Panc1 (cell line): ENCODE measurements at regions not wholly inside any gene's neighbourhood (a gene's known extent, or its start where the extent isn't known, plus 50 kb on each side); places are given as distances from the start of the nearest gene placed in this dataset.

Experiments
- ATAC-seq: fragments of 200-7000 bp; cut with Tn5 transposase; 2 replicates; pipeline ENCODE4 v1.9.1; 2020; ENCODE audit warnings: mild to moderate bottlenecking, moderate library complexity
- BruUV-seq: library from RNA; stranded (reverse); fragments of 400-500 nt; replicated peaks from 2 replicates; lab custom pipeline; 2021; lab: Mats Ljungman, UMichigan
- CTCF ChIA-PET: fragments of 300-600 bp; sonication (Branson Sonifier 250); formaldehyde crosslinking; loops from one replicate; lab custom pipeline; 2022; ENCODE audit warnings: antibody characterized with exemption; lab: Charles Lee
- POLR2A ChIA-PET: fragments of 300-600 bp; sonication (Branson Sonifier 250); formaldehyde crosslinking; loops from one replicate; lab custom pipeline; 2022; ENCODE audit warnings: antibody characterized with exemption; lab: Charles Lee
- DNase-seq: peaks from one replicate; pipeline ENCODE4 v3.0.0-alpha.2; 2010; ENCODE audit warnings: low read depth, low spot score
- H3K27ac ChIP-seq: 2 replicates; pipeline ENCODE4 v1.5.1; 2011; ENCODE audit warnings: mild to moderate bottlenecking, low read length, inconsistent platforms
- H3K27me3 ChIP-seq: fragments of 200-500 bp; sonication (Bioruptor generic); 2 replicates; pipeline ENCODE4 v1.6.0; 2014; ENCODE audit warnings: low read length, inconsistent platforms; ENCODE audit not compliant: control insufficient read depth, insufficient read depth
- H3K36me3 ChIP-seq: fragments of 200-500 bp; sonication (Bioruptor generic); 2 replicates; pipeline ENCODE4 v1.5.1; 2014; ENCODE audit warnings: inconsistent platforms, mild to moderate bottlenecking, low read length, moderate library complexity; ENCODE audit not compliant: control insufficient read depth, insufficient read depth
- H3K4me1 ChIP-seq: 2 replicates; pipeline ENCODE4 v1.5.1; 2011; ENCODE audit warnings: inconsistent platforms, mild to moderate bottlenecking, low read length, moderate library complexity; ENCODE audit not compliant: control insufficient read depth, insufficient read depth
- H3K4me3 ChIP-seq, 2 experiments: 2 replicates each; pipeline ENCODE4 v1.5.1; 2011 to 2012; ENCODE audit warnings: low read depth in 2 of 2, low read length in 2 of 2, mild to moderate bottlenecking in 2 of 2, inconsistent platforms in 1 of 2, moderate library complexity in 1 of 2
- H3K9me3 ChIP-seq: fragments of 200-500 bp; sonication (Bioruptor generic); 2 replicates; pipeline ENCODE4 v1.5.1; 2014; ENCODE audit warnings: low read depth, mild to moderate bottlenecking, inconsistent platforms, low read length, moderate library complexity; ENCODE audit not compliant: control insufficient read depth, insufficient read depth
- POLR2AphosphoS5 ChIP-seq: IDR thresholded peaks from 2 replicates; pipeline ENCODE4 v1.6.1; 2012; ENCODE audit warnings: mild to moderate bottlenecking, low read depth, low read length, moderate library complexity
- REST ChIP-seq, 2 experiments: IDR thresholded peaks; 2 replicates each; pipeline ENCODE4 v1.6.1; 2011 to 2012; ENCODE audit warnings: low read depth in 2 of 2, control low read depth in 1 of 2, low read length in 1 of 2, mild to moderate bottlenecking in 1 of 2, moderate library complexity in 1 of 2; ENCODE audit not compliant: insufficient read depth in 1 of 2
- SIN3A ChIP-seq: IDR thresholded peaks from 2 replicates; pipeline ENCODE4 v1.6.1; 2012; ENCODE audit warnings: low read depth, mild to moderate bottlenecking, low read length, moderate library complexity, borderline replicate concordance; ENCODE audit not compliant: insufficient read depth
- TCF7L2 ChIP-seq: IDR thresholded peaks from 2 replicates; pipeline ENCODE4 v1.6.1; 2011; ENCODE audit warnings: mild to moderate bottlenecking, low read depth, low read length, inconsistent platforms
- in situ Hi-C: cut with HindIII; loops from 2 replicates; pipeline ENCODE4 v1.10.0; 2016; ENCODE audit warnings: low sequenced_read_pairs, low pct_unique_long_range_greater_than_20kb
- intact Hi-C: fragments of 100-400 bp; cut with micrococcal nuclease; formaldehyde crosslinking; loops from one replicate; pipeline ENCODE4 v1.10.0; 2022; ENCODE audit not compliant: unreplicated experiment
- TF ChIP-seq, protein P1 (sequence below): fragments of 450-650 bp; IDR thresholded peaks from 2 replicates; pipeline ENCODE4 v1.5.1; 2017; ENCODE audit warnings: mild to moderate bottlenecking

- CTCF ChIA-PET: no interaction called here
- in situ Hi-C loops: no loop called here
Measured at GRCh38 chr2:34402376-34402775, 803.3 kb upstream of the FAM98A start.

GRCh38 chr2:34401186-34401585 is 802.1 kb upstream of the FAM98A start:
- ATAC-seq (no peak), DNase-seq (no peak)
- CTCF ChIA-PET: no interaction called here
- Histone ChIP-seq H3K27me3 (no peaks in the 10 kb centered on the region), H3K27ac (no peak overlapping the region), H3K4me1 (no peaks in the 10 kb centered on the region), H3K4me3 (no peak overlapping the region), H3K9me3 (no peaks in the 10 kb centered on the region), H3K36me3 (no peaks in the 10 kb centered on the region)
- BruUV-seq: no TSS peak
- POLR2A ChIA-PET: no interaction called here
- no peak for TF ChIP-seq REST (IDR thresholded peaks at IDR 0.05; ENCODE audit: insufficient read depth in 1 of 2, low read depth in 2 of 2, low read length in 1 of 2)
- TF ChIP-seq TCF7L2: no peak
- no peak for TF ChIP-seq SIN3A
- TF ChIP-seq, protein P1, sequence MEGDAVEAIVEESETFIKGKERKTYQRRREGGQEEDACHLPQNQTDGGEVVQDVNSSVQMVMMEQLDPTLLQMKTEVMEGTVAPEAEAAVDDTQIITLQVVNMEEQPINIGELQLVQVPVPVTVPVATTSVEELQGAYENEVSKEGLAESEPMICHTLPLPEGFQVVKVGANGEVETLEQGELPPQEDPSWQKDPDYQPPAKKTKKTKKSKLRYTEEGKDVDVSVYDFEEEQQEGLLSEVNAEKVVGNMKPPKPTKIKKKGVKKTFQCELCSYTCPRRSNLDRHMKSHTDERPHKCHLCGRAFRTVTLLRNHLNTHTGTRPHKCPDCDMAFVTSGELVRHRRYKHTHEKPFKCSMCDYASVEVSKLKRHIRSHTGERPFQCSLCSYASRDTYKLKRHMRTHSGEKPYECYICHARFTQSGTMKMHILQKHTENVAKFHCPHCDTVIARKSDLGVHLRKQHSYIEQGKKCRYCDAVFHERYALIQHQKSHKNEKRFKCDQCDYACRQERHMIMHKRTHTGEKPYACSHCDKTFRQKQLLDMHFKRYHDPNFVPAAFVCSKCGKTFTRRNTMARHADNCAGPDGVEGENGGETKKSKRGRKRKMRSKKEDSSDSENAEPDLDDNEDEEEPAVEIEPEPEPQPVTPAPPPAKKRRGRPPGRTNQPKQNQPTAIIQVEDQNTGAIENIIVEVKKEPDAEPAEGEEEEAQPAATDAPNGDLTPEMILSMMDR: no peak
- no peak for TF ChIP-seq POLR2AphosphoS5
- intact Hi-C loops (no loop called here), in situ Hi-C loops (no loop called here)

More at GRCh38 chr2:34402376-34402775, 803.3 kb upstream of the FAM98A start:
- TF ChIP-seq REST (IDR thresholded peaks at IDR 0.05; ENCODE audit: insufficient read depth in 1 of 2, low read depth in 2 of 2, low read length in 1 of 2) (no peak), TCF7L2 (no peak), POLR2AphosphoS5 (no peak), SIN3A (no peak)
- TF ChIP-seq, protein P1: no peak
- no peaks in the 10 kb centered on the region for H3K36me3 ChIP-seq
- no peak overlapping the region for H3K4me3 ChIP-seq
- no peak for DNase-seq
- no peak overlapping the region for H3K27ac ChIP-seq
- H3K9me3 ChIP-seq: no peaks in the 10 kb centered on the region
- intact Hi-C loops: no loop called here
- POLR2A ChIA-PET: no interaction called here
- H3K27me3 ChIP-seq: no peaks in the 10 kb centered on the region
- no peak for ATAC-seq
- H3K4me1 ChIP-seq: no peaks in the 10 kb centered on the region
- BruUV-seq: no TSS peak
